Activated naive CD8-positive, alpha-beta T cell treated with anti-CD3 and anti-CD28 coated beads, Interleukin-2, amount 50 U/mL, for 24 hours (primary cell): ENCODE measurements at regions not wholly inside any gene's neighbourhood (a gene's known extent, or its start where the extent isn't known, plus 50 kb on each side); places are given as distances from the start of the nearest gene placed in this dataset.
A peak's percentile ranks its signal among the peaks of the same experiment; 100 is the strongest.
"Not testable (repeated sequence)": the region's sequence is repeated elsewhere in the genome, so short reads cannot be mapped to it uniquely, and the experiment has no call there.

Experiments
- ATAC-seq: fragments of 150-1000 bp; cut with Tn5 transposase; one replicate; pipeline ENCODE4 v1.10.0; 2021
- DNase-seq: peaks from one replicate; pipeline ENCODE4 v3.0.0; 2021
- H3K27ac Mint-ChIP-seq: one replicate; pipeline ENCODE4 v1.8.0; 2021; ENCODE audit warnings: mild to moderate bottlenecking, mixed read lengths
- H3K27me3 Mint-ChIP-seq: one replicate; pipeline ENCODE4 v1.8.0; 2021; ENCODE audit warnings: mixed read lengths
- H3K36me3 Mint-ChIP-seq: one replicate; pipeline ENCODE4 v1.8.0; 2021; ENCODE audit warnings: low read depth, mixed read lengths
- H3K4me1 Mint-ChIP-seq: one replicate; pipeline ENCODE4 v1.8.0; 2021; ENCODE audit warnings: mixed read lengths
- H3K4me3 Mint-ChIP-seq: one replicate; pipeline ENCODE4 v1.8.0; 2021; ENCODE audit warnings: mild to moderate bottlenecking, moderate library complexity, mixed read lengths
- H3K9me3 Mint-ChIP-seq: one replicate; pipeline ENCODE4 v1.8.0; 2021; ENCODE audit warnings: mixed read lengths

- Mint-ChIP-seq H3K4me1 (no peaks in the 10 kb centered on the region), H3K27me3 (no peaks in the 10 kb centered on the region), H3K9me3 (no peaks in the 10 kb centered on the region), H3K4me3 (no peak overlapping the region), H3K27ac (no peak overlapping the region), H3K36me3 (no peaks in the 10 kb centered on the region)
- DNase-seq (no peak), ATAC-seq (no peak)
Observed at GRCh38 chr3:156037356-156037755, 83.0 kb upstream of the KCNAB1 start.

GRCh38 chr3:156038869-156039268 lies 81.5 kb upstream of the KCNAB1 start:
- no peaks in the 10 kb centered on the region for H3K27me3 Mint-ChIP-seq
- no peaks in the 10 kb centered on the region for H3K4me1 Mint-ChIP-seq
- H3K27ac Mint-ChIP-seq = no peak overlapping the region
- H3K36me3 Mint-ChIP-seq = no peaks in the 10 kb centered on the region
- no peaks in the 10 kb centered on the region for H3K9me3 Mint-ChIP-seq
- ATAC-seq = no peak
- no peak for DNase-seq
- no peak overlapping the region for H3K4me3 Mint-ChIP-seq

GRCh38 chr3:156040041-156040440 lies 80.3 kb upstream of the KCNAB1 start:
- H3K4me3 Mint-ChIP-seq = no peak overlapping the region
- no peaks in the 10 kb centered on the region for H3K4me1 Mint-ChIP-seq
- H3K27me3 Mint-ChIP-seq = no peaks in the 10 kb centered on the region
- H3K36me3 Mint-ChIP-seq = no peaks in the 10 kb centered on the region
- no peaks in the 10 kb centered on the region for H3K9me3 Mint-ChIP-seq
- no peak for DNase-seq
- no peak for ATAC-seq
- no peak overlapping the region for H3K27ac Mint-ChIP-seq

GRCh38 chr3:156041216-156041841 lies 79.0 kb upstream of the KCNAB1 start:
- not testable (repeated sequence) for H3K36me3 Mint-ChIP-seq, H3K4me1 Mint-ChIP-seq, H3K9me3 Mint-ChIP-seq, H3K4me3 Mint-ChIP-seq, H3K27me3 Mint-ChIP-seq, H3K27ac Mint-ChIP-seq, DNase-seq, ATAC-seq

- not testable (repeated sequence) for DNase-seq, ATAC-seq, H3K27me3 Mint-ChIP-seq, H3K4me1 Mint-ChIP-seq, H3K36me3 Mint-ChIP-seq, H3K27ac Mint-ChIP-seq, H3K9me3 Mint-ChIP-seq, H3K4me3 Mint-ChIP-seq
Observed at GRCh38 chr3:156041856-156042255, 78.5 kb upstream of the KCNAB1 start.

- not testable (repeated sequence) for H3K4me1 Mint-ChIP-seq, H3K36me3 Mint-ChIP-seq, H3K27ac Mint-ChIP-seq, H3K9me3 Mint-ChIP-seq, ATAC-seq, H3K4me3 Mint-ChIP-seq, H3K27me3 Mint-ChIP-seq
- peak; percentile 58 for DNase-seq
Observed at GRCh38 chr3:156043832-156044633, 76.3 kb upstream of the KCNAB1 start.

GRCh38 chr3:156044634-156044975 lies 75.8 kb upstream of the KCNAB1 start:
- Mint-ChIP-seq H3K4me3 (no peak overlapping the region), H3K4me1 (no peaks in the 10 kb centered on the region), H3K9me3 (no peaks in the 10 kb centered on the region), H3K27me3 (peaks cover 5% of the 10 kb centered on the region), H3K27ac (no peak overlapping the region), H3K36me3 (no peaks in the 10 kb centered on the region)
- no peak for ATAC-seq
- no peak for DNase-seq

GRCh38 chr3:156048483-156048882 lies 71.9 kb upstream of the KCNAB1 start:
- H3K27me3 Mint-ChIP-seq = peaks cover 11% of the 10 kb centered on the region
- H3K4me1 Mint-ChIP-seq, ATAC-seq, H3K9me3 Mint-ChIP-seq, H3K4me3 Mint-ChIP-seq, H3K36me3 Mint-ChIP-seq, DNase-seq, H3K27ac Mint-ChIP-seq: not testable (repeated sequence)

GRCh38 chr3:156050918-156051317 lies 69.5 kb upstream of the KCNAB1 start:
- peaks cover 17% of the 10 kb centered on the region for H3K27me3 Mint-ChIP-seq
- H3K9me3 Mint-ChIP-seq = peaks cover 5% of the 10 kb centered on the region
- ATAC-seq = no peak
- no peaks in the 10 kb centered on the region for H3K4me1 Mint-ChIP-seq
- DNase-seq = no peak
- H3K27ac Mint-ChIP-seq = no peak overlapping the region
- no peaks in the 10 kb centered on the region for H3K36me3 Mint-ChIP-seq
- H3K4me3 Mint-ChIP-seq = no peak overlapping the region

GRCh38 chr3:156051651-156052050 lies 68.7 kb upstream of the KCNAB1 start:
- Mint-ChIP-seq H3K9me3 (peaks cover 5% of the 10 kb centered on the region), H3K27ac (no peak overlapping the region)

GRCh38 chr3:156052115-156052514 lies 68.3 kb upstream of the KCNAB1 start:
- H3K36me3 Mint-ChIP-seq = no peaks in the 10 kb centered on the region

More at GRCh38 chr3:156051651-156052050, 68.7 kb upstream of the KCNAB1 start:
- H3K27me3 Mint-ChIP-seq = peaks cover 17% of the 10 kb centered on the region
- no peak overlapping the region for H3K4me3 Mint-ChIP-seq
- DNase-seq (no peak), ATAC-seq (no peak)
- no peaks in the 10 kb centered on the region for H3K4me1 Mint-ChIP-seq
- no peaks in the 10 kb centered on the region for H3K36me3 Mint-ChIP-seq

GRCh38 chr3:156059950-156060501 lies 60.4 kb upstream of the KCNAB1 start:
- Mint-ChIP-seq H3K27ac (no peak overlapping the region), H3K27me3 (peaks cover 14% of the 10 kb centered on the region), H3K36me3 (no peaks in the 10 kb centered on the region), H3K4me3 (no peak overlapping the region), H3K4me1 (no peaks in the 10 kb centered on the region), H3K9me3 (no peaks in the 10 kb centered on the region)
- DNase-seq (no peak), ATAC-seq (no peak)

More at GRCh38 chr3:156052115-156052514, 68.3 kb upstream of the KCNAB1 start:
- Mint-ChIP-seq H3K4me3 (no peak overlapping the region), H3K27me3 (peaks cover 17% of the 10 kb centered on the region), H3K4me1 (no peaks in the 10 kb centered on the region), H3K9me3 (peaks cover 5% of the 10 kb centered on the region), H3K27ac (no peak overlapping the region)
- DNase-seq = no peak
- ATAC-seq = no peak

- DNase-seq, H3K36me3 Mint-ChIP-seq, H3K9me3 Mint-ChIP-seq, H3K4me1 Mint-ChIP-seq, H3K4me3 Mint-ChIP-seq, ATAC-seq, H3K27ac Mint-ChIP-seq: not testable (repeated sequence)
- peaks cover 12% of the 10 kb centered on the region for H3K27me3 Mint-ChIP-seq
Observed at GRCh38 chr3:156068151-156068550, 52.2 kb upstream of the KCNAB1 start.

GRCh38 chr3:156070028-156070427 lies 50.4 kb upstream of the KCNAB1 start:
- no peaks in the 10 kb centered on the region for H3K36me3 Mint-ChIP-seq
- peaks cover 11% of the 10 kb centered on the region for H3K27me3 Mint-ChIP-seq
- no peak overlapping the region for H3K27ac Mint-ChIP-seq
- H3K4me1 Mint-ChIP-seq = no peaks in the 10 kb centered on the region
- ATAC-seq = no peak
- no peak for DNase-seq
- no peak overlapping the region for H3K4me3 Mint-ChIP-seq
- no peaks in the 10 kb centered on the region for H3K9me3 Mint-ChIP-seq
